ENCODE measurements at regions not wholly inside any gene's neighbourhood (a gene's known extent, or its start where the extent isn't known, plus 50 kb on each side); places are given as distances from the start of the nearest gene placed in this dataset.

DNA sequence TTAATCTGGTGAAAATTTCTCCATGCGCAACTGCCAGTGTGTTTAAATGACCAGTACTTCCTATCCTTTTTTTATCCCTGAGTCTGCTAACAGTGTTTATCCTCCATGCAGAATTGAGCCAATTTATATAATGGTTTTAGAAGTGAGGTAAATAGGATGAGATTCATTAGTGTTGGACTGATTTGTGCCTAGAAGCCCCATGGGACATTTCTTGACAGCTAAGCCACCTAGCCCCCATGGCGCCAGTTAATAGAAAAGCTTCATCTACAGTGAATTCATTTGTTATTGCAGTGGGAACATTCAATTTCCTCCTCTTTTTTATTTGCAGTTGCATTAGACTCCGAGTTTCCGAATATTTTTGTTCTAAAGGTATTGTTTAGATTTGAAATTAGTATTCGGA is 175.6 kb downstream of the ARL6IP6 start:
- TF ChIP-seq, protein P1, sequence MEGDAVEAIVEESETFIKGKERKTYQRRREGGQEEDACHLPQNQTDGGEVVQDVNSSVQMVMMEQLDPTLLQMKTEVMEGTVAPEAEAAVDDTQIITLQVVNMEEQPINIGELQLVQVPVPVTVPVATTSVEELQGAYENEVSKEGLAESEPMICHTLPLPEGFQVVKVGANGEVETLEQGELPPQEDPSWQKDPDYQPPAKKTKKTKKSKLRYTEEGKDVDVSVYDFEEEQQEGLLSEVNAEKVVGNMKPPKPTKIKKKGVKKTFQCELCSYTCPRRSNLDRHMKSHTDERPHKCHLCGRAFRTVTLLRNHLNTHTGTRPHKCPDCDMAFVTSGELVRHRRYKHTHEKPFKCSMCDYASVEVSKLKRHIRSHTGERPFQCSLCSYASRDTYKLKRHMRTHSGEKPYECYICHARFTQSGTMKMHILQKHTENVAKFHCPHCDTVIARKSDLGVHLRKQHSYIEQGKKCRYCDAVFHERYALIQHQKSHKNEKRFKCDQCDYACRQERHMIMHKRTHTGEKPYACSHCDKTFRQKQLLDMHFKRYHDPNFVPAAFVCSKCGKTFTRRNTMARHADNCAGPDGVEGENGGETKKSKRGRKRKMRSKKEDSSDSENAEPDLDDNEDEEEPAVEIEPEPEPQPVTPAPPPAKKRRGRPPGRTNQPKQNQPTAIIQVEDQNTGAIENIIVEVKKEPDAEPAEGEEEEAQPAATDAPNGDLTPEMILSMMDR (conservative IDR thresholded peaks at IDR 0.05; ENCODE audit: low read depth) = no peak
- no peak for DNase-seq (ENCODE audit: low spot score)
- no peak overlapping the region for H3K27ac ChIP-seq
- CTCF ChIA-PET = no interaction called here
- POLR2A ChIA-PET (ENCODE audit: low non-redundant PET) = no interaction called here

DNA sequence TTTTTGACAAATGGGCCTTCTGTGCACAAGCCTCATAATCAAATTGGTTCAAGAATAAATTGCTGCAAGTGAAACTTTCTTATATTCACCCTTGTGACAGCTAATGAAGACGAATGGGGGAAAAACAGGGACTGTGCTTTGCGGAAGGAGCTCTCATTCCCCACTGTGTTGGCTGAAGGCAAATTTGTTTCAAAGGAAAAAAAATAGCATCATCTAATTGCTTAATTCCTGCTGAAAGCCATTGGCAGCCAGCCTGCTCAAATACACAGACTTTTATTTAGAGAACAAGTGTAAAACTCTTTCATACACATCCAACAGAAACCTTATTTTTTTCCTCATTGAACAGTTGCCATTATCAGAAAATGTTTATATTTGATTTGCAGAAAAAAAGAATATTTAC is 172.3 kb downstream of the ARL6IP6 start:
- TF ChIP-seq, protein P1 (conservative IDR thresholded peaks at IDR 0.05; ENCODE audit: low read depth) = no peak
- POLR2A ChIA-PET (ENCODE audit: low non-redundant PET) = no interaction called here
- DNase-seq (ENCODE audit: low spot score) = no peak
- H3K27ac ChIP-seq = no peak overlapping the region
- CTCF ChIA-PET = interaction anchor here (0.5 to 1.0 kb wide), 2 partner anchors 15 to 52 kb away, joined by 4 to 5 read pairs; no protein-coding TSS in a partner anchor

DNA sequence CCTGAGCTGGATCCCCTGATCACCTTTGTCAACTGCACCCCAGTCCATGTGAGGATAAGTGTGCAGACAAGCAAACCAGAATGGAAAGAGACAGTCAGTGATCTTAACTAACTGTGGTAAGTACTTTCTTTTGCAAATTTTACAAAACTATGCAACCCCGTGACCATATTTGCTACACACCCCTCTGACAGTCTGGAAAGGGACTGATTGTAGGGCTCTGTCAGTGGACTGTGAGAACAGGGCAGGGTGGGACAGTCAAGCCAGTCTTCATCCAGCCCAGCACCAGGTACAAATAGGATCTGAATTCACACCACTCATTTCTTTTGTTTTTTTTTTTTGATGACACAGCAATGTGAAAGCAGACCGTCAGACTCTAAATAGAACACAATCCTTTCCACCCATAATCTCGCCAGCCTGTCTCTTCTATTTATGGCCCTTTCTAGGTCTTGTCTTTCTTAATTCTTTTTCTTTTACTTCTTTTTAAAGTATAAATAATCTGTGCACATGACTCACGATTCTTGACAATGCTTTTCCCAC is 165.6 kb downstream of the ARL6IP6 start:
- no peak for DNase-seq (ENCODE audit: low spot score)
- TF ChIP-seq, protein P1 (conservative IDR thresholded peaks at IDR 0.05; ENCODE audit: low read depth) = no peak
- CTCF ChIA-PET = no interaction called here
- no peak overlapping the region for H3K27ac ChIP-seq
- POLR2A ChIA-PET (ENCODE audit: low non-redundant PET) = no interaction called here

DNA sequence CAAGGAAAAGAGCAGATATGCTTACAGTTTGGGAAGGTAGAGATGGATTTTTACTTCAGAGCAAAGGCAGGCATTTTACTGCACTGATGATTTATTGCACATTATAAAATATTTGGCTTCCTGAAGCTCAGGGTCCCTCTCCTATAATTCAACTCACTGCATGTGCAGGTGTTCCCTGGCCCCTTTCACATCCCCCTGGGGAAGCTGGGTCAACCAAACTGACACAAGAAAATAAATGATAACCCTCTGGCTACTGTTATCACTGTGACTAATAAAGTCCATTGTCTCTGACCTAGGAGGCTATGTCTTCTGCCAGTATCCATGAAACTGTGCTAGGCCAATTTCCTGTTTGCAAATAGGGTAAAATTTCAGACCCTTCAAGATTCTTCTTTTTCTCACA is 163.1 kb downstream of the ARL6IP6 start:
- TF ChIP-seq, protein P1 (conservative IDR thresholded peaks at IDR 0.05; ENCODE audit: low read depth) = no peak
- ChIA-PET CTCF (no interaction called here), POLR2A (ENCODE audit: low non-redundant PET) (no interaction called here)
- no peak for DNase-seq (ENCODE audit: low spot score)
- no peak overlapping the region for H3K27ac ChIP-seq

DNA sequence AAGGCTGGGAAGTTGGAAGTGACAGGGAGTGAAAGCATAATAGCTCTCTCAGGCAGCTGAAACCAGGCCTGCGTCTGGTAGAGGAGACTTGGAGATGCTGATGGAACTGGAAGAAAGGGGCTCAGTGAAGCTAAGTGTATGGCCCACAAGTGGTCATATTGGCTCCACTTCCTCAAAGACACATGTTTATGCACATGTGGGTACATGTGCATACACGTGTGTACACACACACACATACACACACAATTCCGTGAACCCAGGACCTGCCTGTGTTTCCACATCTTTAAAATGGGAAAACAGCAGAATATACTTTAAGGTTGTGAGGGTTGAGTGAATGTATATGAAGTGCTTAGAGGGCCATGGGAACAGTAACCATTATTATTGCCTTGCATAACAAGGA is 160.9 kb downstream of the ARL6IP6 start:
- ChIA-PET POLR2A (ENCODE audit: low non-redundant PET) (no interaction called here), CTCF (no interaction called here)
- DNase-seq (ENCODE audit: low spot score) = no peak
- H3K27ac ChIP-seq = no peak overlapping the region
- TF ChIP-seq, protein P1 (conservative IDR thresholded peaks at IDR 0.05; ENCODE audit: low read depth) = no peak

DNA sequence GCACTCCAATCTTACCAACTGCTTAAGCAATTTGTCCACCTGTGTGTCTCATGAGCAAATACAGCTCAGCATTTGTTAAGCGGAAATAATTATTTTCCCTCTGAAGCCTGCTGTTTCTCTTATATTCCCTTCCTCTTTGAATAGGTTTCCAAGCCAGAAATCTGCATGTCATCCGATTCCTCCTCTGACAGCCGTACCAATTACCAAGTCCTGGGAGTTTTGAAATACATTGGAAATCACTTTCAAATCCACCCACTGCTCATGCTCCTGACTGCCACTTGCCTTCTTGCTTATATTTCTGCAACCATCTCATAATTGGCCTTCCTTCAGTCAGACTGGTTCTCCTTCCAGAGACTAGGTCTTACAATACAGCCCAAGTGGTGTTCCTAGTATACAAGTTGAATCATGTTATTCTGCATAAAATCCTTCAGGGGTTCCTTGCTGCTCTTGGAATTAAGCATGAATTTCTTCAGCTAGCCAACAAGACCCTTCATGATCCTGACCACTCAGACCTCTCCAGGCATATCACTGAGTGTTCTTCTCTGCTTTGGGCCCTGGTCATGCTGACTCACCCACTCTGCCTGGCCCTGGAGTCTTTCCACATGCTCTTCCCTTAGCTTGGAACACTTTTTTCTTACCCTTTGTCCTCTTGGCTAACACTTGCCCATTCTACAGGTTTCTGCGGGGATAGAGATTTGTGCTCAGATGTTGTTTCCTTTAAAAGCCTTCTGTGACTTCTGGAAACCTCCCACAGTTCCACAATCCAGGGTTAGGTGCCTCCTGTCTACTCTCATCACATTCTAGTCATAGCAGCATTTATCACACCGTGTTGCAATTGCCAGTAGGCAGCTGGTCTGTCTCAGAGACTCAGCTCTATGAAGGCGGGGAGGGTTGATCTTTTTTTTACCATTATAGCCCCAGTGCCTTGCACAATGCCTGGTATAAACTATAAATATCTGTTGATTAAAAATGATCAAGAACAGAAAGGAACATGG is 157.6 kb downstream of the ARL6IP6 start:
- TF ChIP-seq, protein P1 (conservative IDR thresholded peaks at IDR 0.05; ENCODE audit: low read depth) = no peak
- CTCF ChIA-PET = no interaction called here
- no peak overlapping the region for H3K27ac ChIP-seq
- DNase-seq (ENCODE audit: low spot score) = peak; percentile 4
- POLR2A ChIA-PET (ENCODE audit: low non-redundant PET) = no interaction called here

Measured in RWPE1 (cell line).